Lung (tissue), 11 donors: ENCODE measurements at regions not wholly inside any gene's neighbourhood (a gene's known extent, or its start where the extent isn't known, plus 50 kb on each side); places are given as distances from the start of the nearest gene placed in this dataset.
A peak's percentile ranks its signal among the peaks of the same experiment; 100 is the strongest.
"Not testable (repeated sequence)": the region's sequence is repeated elsewhere in the genome, so short reads cannot be mapped to it uniquely, and the experiment has no call there.

Experiments used
- ATAC-seq: fragments of 200-7000 bp; cut with Tn5 transposase; one replicate; pipeline ENCODE4 v1.9.1; 2020; ENCODE audit warnings: moderate number of reproducible peaks; ENCODE audit not compliant: insufficient read depth, low FRiP score
- DNase-seq, 3 donors: peaks; one replicate each; pipeline ENCODE4 v3.0.0-alpha.2; 2013 to 2017
- H3K27ac ChIP-seq, 2 donors: one replicate each; pipeline ENCODE4 v1.5.1; 2013; ENCODE audit warnings: mild to moderate bottlenecking in 2 of 2, moderate library complexity in 2 of 2, control low read depth in 1 of 2, inconsistent platforms in 1 of 2, low read depth in 1 of 2, low read length in 1 of 2
- H3K27me3 ChIP-seq, 3 donors: one replicate each; pipeline ENCODE4 v1.5.1; 2013; ENCODE audit warnings: low read length in 2 of 3; ENCODE audit not compliant: control insufficient read depth in 3 of 3, insufficient read depth in 3 of 3
- H3K36me3 ChIP-seq, 4 donors: one replicate each; pipeline ENCODE4 v1.5.1; 2013; ENCODE audit warnings: low read length in 4 of 4, mild to moderate bottlenecking in 1 of 4, moderate library complexity in 1 of 4; ENCODE audit not compliant: control insufficient read depth in 4 of 4, insufficient read depth in 4 of 4
- H3K4me1 ChIP-seq, 5 donors: one replicate each; pipeline ENCODE4 v1.5.1; 2013; ENCODE audit warnings: low read length in 5 of 5, mild to moderate bottlenecking in 2 of 5, moderate library complexity in 1 of 5; ENCODE audit not compliant: control insufficient read depth in 5 of 5, insufficient read depth in 5 of 5
- H3K4me3 ChIP-seq: one replicate; pipeline ENCODE4 v1.5.1; 2013; ENCODE audit warnings: mild to moderate bottlenecking, control low read depth, moderate library complexity
- H3K9ac ChIP-seq, 2 donors: one replicate each; pipeline ENCODE4 v1.5.1; 2013; ENCODE audit warnings: low read length in 2 of 2, control low read depth in 1 of 2; ENCODE audit not compliant: insufficient read depth in 1 of 2
- H3K9me3 ChIP-seq, 4 donors: one replicate each; pipeline ENCODE4 v1.5.1; 2013; ENCODE audit warnings: low read length in 3 of 4, mild to moderate bottlenecking in 1 of 4, moderate library complexity in 1 of 4; ENCODE audit not compliant: control insufficient read depth in 4 of 4, insufficient read depth in 3 of 4
- WGBS, 2 donors: extraction: QIAGEN DNeasy Blood & Tissue Kit; methylation state at CpG; one replicate each; pipeline ENCODE4 v1.1.7; 2013; 5-methylcytosine and 5-hydroxymethylcytosine counted together
- TF ChIP-seq, protein P1 (sequence below): IDR thresholded peaks from 2 replicates; pipeline ENCODE4 v1.5.1; 2012; ENCODE audit warnings: mild to moderate bottlenecking; ENCODE audit errors: control extremely low read depth, extremely low read depth
- donor health status: control.
- donor health status: control.
- donor health status: Bipolar disorder and iron deficiency.
- donor health status: healthy.
- donor health status: DM: yes; HTN: yes; CAD: no.

GRCh38 chr6:121694801-121695251 is 259.4 kb downstream of the GJA1 start:
- Histone ChIP-seq H3K4me1 (peaks cover 0 to 10% (median 0%) of the 10 kb centered on the region in 5 donors), H3K9me3 (no peaks in the 10 kb centered on the region), H3K9ac (no peak overlapping the region), H3K27ac (no peak overlapping the region), H3K4me3 (no peak overlapping the region), H3K27me3 (no peaks in the 10 kb centered on the region), H3K36me3 (no peaks in the 10 kb centered on the region)
- 47 to 72% methylated on average over 3 of the region's 3 CpGs for WGBS, 2 donors
- TF ChIP-seq, protein P1, sequence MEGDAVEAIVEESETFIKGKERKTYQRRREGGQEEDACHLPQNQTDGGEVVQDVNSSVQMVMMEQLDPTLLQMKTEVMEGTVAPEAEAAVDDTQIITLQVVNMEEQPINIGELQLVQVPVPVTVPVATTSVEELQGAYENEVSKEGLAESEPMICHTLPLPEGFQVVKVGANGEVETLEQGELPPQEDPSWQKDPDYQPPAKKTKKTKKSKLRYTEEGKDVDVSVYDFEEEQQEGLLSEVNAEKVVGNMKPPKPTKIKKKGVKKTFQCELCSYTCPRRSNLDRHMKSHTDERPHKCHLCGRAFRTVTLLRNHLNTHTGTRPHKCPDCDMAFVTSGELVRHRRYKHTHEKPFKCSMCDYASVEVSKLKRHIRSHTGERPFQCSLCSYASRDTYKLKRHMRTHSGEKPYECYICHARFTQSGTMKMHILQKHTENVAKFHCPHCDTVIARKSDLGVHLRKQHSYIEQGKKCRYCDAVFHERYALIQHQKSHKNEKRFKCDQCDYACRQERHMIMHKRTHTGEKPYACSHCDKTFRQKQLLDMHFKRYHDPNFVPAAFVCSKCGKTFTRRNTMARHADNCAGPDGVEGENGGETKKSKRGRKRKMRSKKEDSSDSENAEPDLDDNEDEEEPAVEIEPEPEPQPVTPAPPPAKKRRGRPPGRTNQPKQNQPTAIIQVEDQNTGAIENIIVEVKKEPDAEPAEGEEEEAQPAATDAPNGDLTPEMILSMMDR: no peak
- ATAC-seq: no peak
- peak in 2 of 3 donors; percentile 7 to 22 for DNase-seq

DNA sequence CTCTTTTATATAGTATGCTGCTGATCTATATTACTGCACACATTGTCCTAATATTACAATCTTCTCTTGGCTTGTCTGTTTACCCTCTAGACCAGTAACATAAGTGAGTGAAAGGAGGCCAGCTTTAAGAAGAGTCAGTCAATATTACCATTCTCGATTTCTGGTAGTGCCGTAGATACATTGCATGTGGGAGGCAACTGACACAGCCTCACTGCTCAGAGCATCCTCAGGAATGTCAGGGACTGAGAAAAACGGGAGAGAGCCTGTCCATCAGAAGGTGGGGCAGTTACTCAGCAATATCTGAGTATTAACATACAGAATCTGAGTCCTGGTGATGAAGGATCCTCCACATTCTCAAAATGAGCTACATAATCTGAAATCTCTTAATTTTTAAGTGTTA is 259.9 kb downstream of the GJA1 start:
- WGBS, 2 donors: 62 to 70% methylated on average over 3 of the region's 3 CpGs
- Histone ChIP-seq H3K27me3 (no peaks in the 10 kb centered on the region), H3K9me3 (no peaks in the 10 kb centered on the region), H3K9ac (no peak overlapping the region), H3K4me1 (peaks cover 0 to 10% (median 0%) of the 10 kb centered on the region in 5 donors), H3K4me3 (no peak overlapping the region), H3K36me3 (no peaks in the 10 kb centered on the region), H3K27ac (no peak overlapping the region)
- TF ChIP-seq, protein P1: no peak
- no peak for ATAC-seq
- DNase-seq: no peak

GRCh38 chr6:121697921-121698320 is 262.5 kb downstream of the GJA1 start:
- no peaks in the 10 kb centered on the region for H3K27me3 ChIP-seq
- ATAC-seq: no peak
- TF ChIP-seq, protein P1: no peak
- H3K4me1 ChIP-seq: peaks cover 0 to 6% (median 0%) of the 10 kb centered on the region in 5 donors
- H3K9me3 ChIP-seq: peaks cover 0 to 2% (median 0%) of the 10 kb centered on the region in 4 donors
- no peak overlapping the region for H3K27ac ChIP-seq
- H3K4me3 ChIP-seq: no peak overlapping the region
- H3K36me3 ChIP-seq: no peaks in the 10 kb centered on the region
- no peak for DNase-seq
- WGBS, 2 donors: 58 to 68% methylated on average over 6 of the region's 6 CpGs
- no peak overlapping the region for H3K9ac ChIP-seq

DNA sequence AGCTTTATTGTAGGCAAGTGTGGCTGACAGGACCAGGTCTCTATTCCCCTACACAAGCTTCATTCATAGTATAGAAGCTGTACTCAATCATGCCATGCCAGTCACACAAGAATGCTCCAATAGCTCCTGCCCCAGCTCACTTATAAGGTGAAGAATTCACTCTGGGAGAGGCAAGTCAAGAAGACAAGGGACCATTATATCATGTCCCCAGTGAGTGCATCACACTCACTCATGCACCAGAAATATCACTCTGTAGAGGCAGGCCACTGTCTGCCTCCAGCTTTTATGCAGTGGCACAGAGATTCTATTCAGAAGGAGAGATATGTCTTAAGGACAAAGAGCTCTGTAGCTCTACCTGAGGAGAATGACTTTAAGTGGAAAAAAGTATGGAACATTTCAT is 263.2 kb downstream of the GJA1 start:
- TF ChIP-seq, protein P1: no peak
- Histone ChIP-seq H3K4me1 (peaks cover 0 to 6% (median 0%) of the 10 kb centered on the region in 5 donors), H3K4me3 (no peak overlapping the region), H3K27me3 (no peaks in the 10 kb centered on the region), H3K27ac (no peak overlapping the region), H3K9ac (no peak overlapping the region), H3K9me3 (peaks cover 0 to 5% (median 0%) of the 10 kb centered on the region in 4 donors), H3K36me3 (no peaks in the 10 kb centered on the region)
- DNase-seq: no peak
- ATAC-seq: no peak

DNA sequence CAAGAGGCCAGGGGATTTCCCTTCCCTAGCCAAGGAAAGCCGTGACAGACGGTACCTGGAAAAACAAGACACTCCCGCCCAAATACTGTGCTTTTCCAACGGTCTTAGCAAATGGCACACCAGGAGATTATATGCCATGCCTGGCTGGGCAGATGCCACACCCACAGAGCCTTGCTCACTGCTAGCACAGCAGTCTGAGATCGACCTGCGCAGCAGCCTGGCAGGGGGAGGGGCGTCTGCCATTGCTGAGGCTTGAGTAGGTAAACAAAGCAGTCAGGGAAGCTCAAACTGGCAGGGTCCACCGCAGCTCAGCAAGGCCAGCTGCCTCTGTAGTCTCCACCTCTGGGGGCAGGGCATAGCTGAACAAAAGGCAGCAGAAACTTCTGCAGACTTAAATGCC is 267.7 kb downstream of the GJA1 start:
- H3K9me3 ChIP-seq, H3K36me3 ChIP-seq, H3K9ac ChIP-seq, H3K4me3 ChIP-seq, H3K27me3 ChIP-seq, H3K4me1 ChIP-seq, DNase-seq, ATAC-seq, H3K27ac ChIP-seq: not testable (repeated sequence)
- WGBS, 2 donors: 81 to 82% methylated on average over 8 of the region's 8 CpGs
